ENCODE measurements at regions not wholly inside any gene's neighbourhood (a gene's known extent, or its start where the extent isn't known, plus 50 kb on each side); places are given as distances from the start of the nearest gene placed in this dataset.
A peak's percentile ranks its signal among the peaks of the same experiment; 100 is the strongest.

DNA sequence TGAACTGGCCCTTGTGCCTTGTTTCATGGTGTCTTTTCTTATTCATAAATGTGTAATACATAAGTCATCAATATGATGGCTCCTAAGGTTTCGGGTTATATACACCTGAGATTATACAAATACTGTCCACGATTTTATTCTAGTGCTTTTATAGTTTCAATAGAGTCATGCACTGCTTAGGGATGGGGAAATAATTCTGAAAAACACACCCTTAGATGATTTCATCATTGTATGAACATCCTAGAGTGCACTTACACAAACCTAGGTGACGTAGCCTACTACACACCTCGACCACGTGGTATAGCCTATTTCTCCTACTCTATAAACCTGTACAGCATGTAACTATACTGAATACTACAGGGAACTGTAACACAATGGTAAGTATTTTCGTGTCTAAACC is 988.8 kb upstream of the NR2F2 start:
- no peak overlapping the region for H2BK5ac ChIP-seq (ENCODE audit: low read length)
- no peak overlapping the region for H2AK5ac ChIP-seq (ENCODE audit: low read length)
- no peak overlapping the region for H3K9ac ChIP-seq (ENCODE audit: low read length)
- no peaks in the 10 kb centered on the region for H3K79me2 ChIP-seq (ENCODE audit: control insufficient read depth, insufficient read depth, low read length)
- H2BK120ac ChIP-seq (ENCODE audit: low read depth, low read length): no peak overlapping the region
- H3K56ac ChIP-seq (ENCODE audit: low read length): no peak overlapping the region
- WGBS (ENCODE audit: extremely low coverage, insufficient coverage, low lambda C conversion rate): no CpG with 5 or more reads among the region's 6 CpGs
- no peak overlapping the region for H4K5ac ChIP-seq (ENCODE audit: low read length)
- DNase-seq: no peak
- no peak overlapping the region for H4K8ac ChIP-seq (ENCODE audit: low read depth, low read length)
- no peaks in the 10 kb centered on the region for H3K27me3 ChIP-seq (ENCODE audit: insufficient read depth, low read length, poor library complexity)
- H3K4ac ChIP-seq (ENCODE audit: low read depth, low read length): no peak overlapping the region
- no peak overlapping the region for H3K18ac ChIP-seq (ENCODE audit: low read length)
- no peaks in the 10 kb centered on the region for H3K79me1 ChIP-seq (ENCODE audit: low read length)
- H2BK15ac ChIP-seq (replicated peaks; ENCODE audit: low read depth): no peak overlapping the region
- H3K27ac ChIP-seq (ENCODE audit: low read depth, low read length): no peak overlapping the region
- no peak overlapping the region for H3K4me2 ChIP-seq (ENCODE audit: low read length)
- H3K4me1 ChIP-seq (ENCODE audit: control insufficient read depth, low read depth, low read length): no peaks in the 10 kb centered on the region
- no peak overlapping the region for H3K4me3 ChIP-seq (ENCODE audit: low read length)
- H3K23ac ChIP-seq (ENCODE audit: low read length): no peak overlapping the region
- H3K36me3 ChIP-seq (ENCODE audit: control insufficient read depth, insufficient read depth, low read length): no peaks in the 10 kb centered on the region

DNA sequence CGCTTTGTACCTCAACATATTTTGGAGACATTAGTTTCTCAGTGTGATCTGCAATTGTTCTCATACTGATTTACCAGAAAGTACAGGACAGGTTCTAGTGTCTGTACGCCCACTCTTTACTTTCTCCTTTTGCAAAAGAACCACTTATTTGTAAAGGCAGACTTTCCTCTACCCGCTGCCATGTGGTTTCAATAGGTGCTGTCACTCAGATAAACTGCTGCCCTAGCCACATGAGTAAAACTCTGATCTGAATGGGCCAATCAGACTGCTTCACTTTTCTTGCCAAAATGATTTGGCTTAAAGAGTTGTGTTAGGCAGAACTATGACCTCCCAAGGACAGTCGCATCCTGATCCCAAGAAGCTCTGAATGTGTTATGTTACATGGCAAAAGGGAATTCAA is 984.6 kb upstream of the NR2F2 start:
- Histone ChIP-seq H2BK15ac (replicated peaks; ENCODE audit: low read depth) (no peak overlapping the region), H3K27me3 (ENCODE audit: insufficient read depth, low read length, poor library complexity) (no peaks in the 10 kb centered on the region), H2BK5ac (ENCODE audit: low read length) (no peak overlapping the region), H4K8ac (ENCODE audit: low read depth, low read length) (no peak overlapping the region), H3K23ac (ENCODE audit: low read length) (no peak overlapping the region), H3K9ac (ENCODE audit: low read length) (no peak overlapping the region), H3K27ac (ENCODE audit: low read depth, low read length) (no peak overlapping the region), H3K4me2 (ENCODE audit: low read length) (no peak overlapping the region), H4K5ac (ENCODE audit: low read length) (no peak overlapping the region), H3K79me2 (ENCODE audit: control insufficient read depth, insufficient read depth, low read length) (no peaks in the 10 kb centered on the region), H2BK120ac (ENCODE audit: low read depth, low read length) (no peak overlapping the region), H2AK5ac (ENCODE audit: low read length) (no peak overlapping the region), H3K4ac (ENCODE audit: low read depth, low read length) (no peak overlapping the region), H3K79me1 (ENCODE audit: low read length) (no peaks in the 10 kb centered on the region), H3K56ac (ENCODE audit: low read length) (no peak overlapping the region), H3K4me3 (ENCODE audit: low read length) (no peak overlapping the region), H3K18ac (ENCODE audit: low read length) (no peak overlapping the region), H3K36me3 (ENCODE audit: control insufficient read depth, insufficient read depth, low read length) (no peaks in the 10 kb centered on the region), H3K4me1 (ENCODE audit: control insufficient read depth, low read depth, low read length) (peaks cover 2% of the 10 kb centered on the region)
- DNase-seq: no peak
- no CpG with 5 or more reads among the region's 4 CpGs for WGBS (ENCODE audit: extremely low coverage, insufficient coverage, low lambda C conversion rate)

DNA sequence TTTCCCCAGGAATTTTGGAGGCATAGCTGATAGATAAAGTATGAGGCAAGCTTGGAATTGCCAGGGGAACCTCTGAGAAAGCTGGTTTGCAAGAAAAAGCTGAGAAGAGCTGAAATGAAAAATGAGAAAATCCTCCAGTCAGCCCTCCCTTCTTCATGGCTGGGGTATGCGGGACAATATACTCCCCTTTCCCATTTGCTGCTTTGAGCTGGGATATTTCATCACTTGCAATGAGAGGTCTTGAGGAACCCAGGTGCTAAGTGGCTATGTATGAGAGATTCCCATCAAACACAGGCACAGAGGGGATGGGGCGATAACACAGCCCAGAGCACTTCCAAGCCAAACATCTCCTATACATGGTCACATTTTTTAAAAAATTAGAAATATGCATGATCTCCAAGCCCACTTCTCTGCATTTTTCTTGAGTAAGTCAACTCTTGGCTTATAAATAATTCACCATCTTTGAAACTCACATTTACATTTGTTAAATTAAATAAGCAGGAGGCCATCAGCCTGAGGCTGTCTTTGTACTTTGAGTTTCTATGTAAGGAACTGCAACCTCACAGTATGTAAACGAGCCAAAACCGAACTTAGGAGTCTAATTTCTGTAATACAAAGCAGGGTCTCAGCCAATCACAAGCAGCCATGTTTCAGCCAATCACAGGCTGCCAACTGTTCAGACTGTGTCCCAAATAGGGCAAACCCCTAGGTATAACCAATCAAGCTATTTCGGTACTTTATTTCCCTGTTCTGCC is 983.6 kb upstream of the NR2F2 start:
- no peak for DNase-seq
- no peak overlapping the region for H3K4ac ChIP-seq (ENCODE audit: low read depth, low read length)
- H3K27me3 ChIP-seq (ENCODE audit: insufficient read depth, low read length, poor library complexity): no peaks in the 10 kb centered on the region
- H3K79me2 ChIP-seq (ENCODE audit: control insufficient read depth, insufficient read depth, low read length): no peaks in the 10 kb centered on the region
- no peak overlapping the region for H3K27ac ChIP-seq (ENCODE audit: low read depth, low read length)
- no peak overlapping the region for H4K5ac ChIP-seq (ENCODE audit: low read length)
- peaks cover 2% of the 10 kb centered on the region for H3K4me1 ChIP-seq (ENCODE audit: control insufficient read depth, low read depth, low read length)
- H3K9ac ChIP-seq (ENCODE audit: low read length): no peak overlapping the region
- no peak overlapping the region for H2BK120ac ChIP-seq (ENCODE audit: low read depth, low read length)
- no peak overlapping the region for H3K4me3 ChIP-seq (ENCODE audit: low read length)
- H3K23ac ChIP-seq (ENCODE audit: low read length): no peak overlapping the region
- no CpG with 5 or more reads among the region's 5 CpGs for WGBS (ENCODE audit: extremely low coverage, insufficient coverage, low lambda C conversion rate)
- no peak overlapping the region for H3K56ac ChIP-seq (ENCODE audit: low read length)
- no peak overlapping the region for H4K8ac ChIP-seq (ENCODE audit: low read depth, low read length)
- H2AK5ac ChIP-seq (ENCODE audit: low read length): no peak overlapping the region
- no peak overlapping the region for H2BK15ac ChIP-seq (replicated peaks; ENCODE audit: low read depth)
- H3K18ac ChIP-seq (ENCODE audit: low read length): no peak overlapping the region
- no peak overlapping the region for H3K4me2 ChIP-seq (ENCODE audit: low read length)
- H2BK5ac ChIP-seq (ENCODE audit: low read length): no peak overlapping the region
- H3K36me3 ChIP-seq (ENCODE audit: control insufficient read depth, insufficient read depth, low read length): no peaks in the 10 kb centered on the region
- no peaks in the 10 kb centered on the region for H3K79me1 ChIP-seq (ENCODE audit: low read length)

DNA sequence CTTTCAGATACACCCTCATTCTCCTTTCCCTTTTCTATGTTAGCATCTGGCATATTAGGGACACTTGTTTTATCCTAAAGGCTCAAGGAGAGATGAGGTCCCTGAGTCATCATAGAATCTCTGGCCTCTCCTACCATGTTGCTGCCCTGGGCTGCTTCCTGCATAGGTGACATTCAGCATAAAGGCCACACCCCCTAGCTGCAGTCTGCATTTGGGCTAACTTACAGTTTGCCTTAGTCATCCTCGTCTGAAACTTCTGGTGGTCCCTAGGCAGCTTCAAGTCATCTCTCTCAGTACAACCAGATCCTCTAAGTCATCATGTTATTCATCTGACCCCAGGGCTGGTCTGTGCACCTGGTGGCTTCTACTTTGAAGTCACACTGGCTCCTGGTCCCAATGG is 982.7 kb upstream of the NR2F2 start:
- Histone ChIP-seq H3K23ac (ENCODE audit: low read length) (no peak overlapping the region), H3K4me2 (ENCODE audit: low read length) (no peak overlapping the region), H2BK120ac (ENCODE audit: low read depth, low read length) (no peak overlapping the region), H3K9ac (ENCODE audit: low read length) (no peak overlapping the region), H3K36me3 (ENCODE audit: control insufficient read depth, insufficient read depth, low read length) (no peaks in the 10 kb centered on the region), H2BK15ac (replicated peaks; ENCODE audit: low read depth) (no peak overlapping the region), H4K5ac (ENCODE audit: low read length) (no peak overlapping the region), H4K8ac (ENCODE audit: low read depth, low read length) (no peak overlapping the region), H3K18ac (ENCODE audit: low read length) (peak overlapping the region; percentile 20), H3K27ac (ENCODE audit: low read depth, low read length) (no peak overlapping the region), H2AK5ac (ENCODE audit: low read length) (no peak overlapping the region), H3K27me3 (ENCODE audit: insufficient read depth, low read length, poor library complexity) (no peaks in the 10 kb centered on the region), H3K56ac (ENCODE audit: low read length) (no peak overlapping the region), H3K4me1 (ENCODE audit: control insufficient read depth, low read depth, low read length) (peaks cover 2% of the 10 kb centered on the region), H2BK5ac (ENCODE audit: low read length) (no peak overlapping the region), H3K79me1 (ENCODE audit: low read length) (no peaks in the 10 kb centered on the region), H3K4me3 (ENCODE audit: low read length) (no peak overlapping the region), H3K79me2 (ENCODE audit: control insufficient read depth, insufficient read depth, low read length) (no peaks in the 10 kb centered on the region), H3K4ac (ENCODE audit: low read depth, low read length) (no peak overlapping the region)
- no CpG with 5 or more reads among the region's 1 CpG for WGBS (ENCODE audit: extremely low coverage, insufficient coverage, low lambda C conversion rate)
- peak; percentile 62 for DNase-seq

DNA sequence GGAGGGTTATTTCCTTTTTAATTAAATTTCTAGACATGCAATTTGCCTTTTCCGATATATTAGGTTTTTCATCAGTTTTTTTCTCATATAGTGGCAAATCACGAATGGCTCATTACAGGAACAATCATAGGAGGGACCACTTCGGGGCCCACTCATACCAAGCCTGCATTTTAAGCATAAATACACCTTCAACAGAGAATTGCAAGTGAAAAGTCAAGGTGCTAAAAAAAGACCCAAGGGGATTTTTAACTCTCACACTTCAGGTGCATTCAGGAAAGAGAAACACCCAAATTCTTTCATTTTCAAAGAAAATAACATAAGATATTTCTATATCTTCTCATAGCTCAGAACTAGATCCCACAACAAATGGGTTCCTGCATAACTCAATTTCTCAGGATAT is 979.6 kb upstream of the NR2F2 start:
- no peak overlapping the region for H3K23ac ChIP-seq (ENCODE audit: low read length)
- H2BK120ac ChIP-seq (ENCODE audit: low read depth, low read length): no peak overlapping the region
- H3K18ac ChIP-seq (ENCODE audit: low read length): no peak overlapping the region
- no peak overlapping the region for H2BK5ac ChIP-seq (ENCODE audit: low read length)
- H3K79me1 ChIP-seq (ENCODE audit: low read length): no peaks in the 10 kb centered on the region
- WGBS (ENCODE audit: extremely low coverage, insufficient coverage, low lambda C conversion rate): no CpG with 5 or more reads among the region's 3 CpGs
- no peaks in the 10 kb centered on the region for H3K27me3 ChIP-seq (ENCODE audit: insufficient read depth, low read length, poor library complexity)
- no peak for DNase-seq
- H3K27ac ChIP-seq (ENCODE audit: low read depth, low read length): no peak overlapping the region
- H3K79me2 ChIP-seq (ENCODE audit: control insufficient read depth, insufficient read depth, low read length): no peaks in the 10 kb centered on the region
- H2AK5ac ChIP-seq (ENCODE audit: low read length): no peak overlapping the region
- no peak overlapping the region for H3K4ac ChIP-seq (ENCODE audit: low read depth, low read length)
- no peak overlapping the region for H4K8ac ChIP-seq (ENCODE audit: low read depth, low read length)
- H3K4me3 ChIP-seq (ENCODE audit: low read length): no peak overlapping the region
- no peak overlapping the region for H3K4me2 ChIP-seq (ENCODE audit: low read length)
- H3K9ac ChIP-seq (ENCODE audit: low read length): no peak overlapping the region
- no peak overlapping the region for H4K5ac ChIP-seq (ENCODE audit: low read length)
- H3K56ac ChIP-seq (ENCODE audit: low read length): no peak overlapping the region
- H3K4me1 ChIP-seq (ENCODE audit: control insufficient read depth, low read depth, low read length): peaks cover 2% of the 10 kb centered on the region
- no peak overlapping the region for H2BK15ac ChIP-seq (replicated peaks; ENCODE audit: low read depth)
- no peaks in the 10 kb centered on the region for H3K36me3 ChIP-seq (ENCODE audit: control insufficient read depth, insufficient read depth, low read length)

DNA sequence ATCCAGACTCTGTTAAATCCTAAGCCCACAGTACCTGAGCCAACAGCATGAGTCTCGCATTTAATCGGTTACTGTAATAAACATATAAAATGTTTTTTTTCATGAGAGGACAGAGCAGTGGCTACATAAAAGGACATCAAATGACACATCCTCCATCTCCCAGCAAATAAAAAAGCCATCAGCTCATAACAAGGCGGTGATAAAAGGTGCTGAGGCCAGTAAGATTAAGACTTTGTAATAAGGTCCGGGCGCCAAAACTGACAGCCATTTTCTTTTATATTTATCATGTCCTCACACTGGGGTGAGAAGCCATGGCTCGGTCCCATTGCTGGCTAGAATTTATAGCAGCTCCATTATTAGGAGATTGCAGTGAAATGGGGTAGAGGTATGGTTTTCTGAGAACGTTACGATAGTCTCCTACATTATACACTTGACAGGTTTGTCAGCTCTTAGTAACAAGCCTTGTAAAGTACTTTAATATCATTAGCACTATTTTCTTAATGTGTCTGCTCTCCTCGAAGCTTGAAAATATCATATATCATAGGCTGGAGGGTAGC is 977.8 kb upstream of the NR2F2 start:
- Histone ChIP-seq H3K4ac (ENCODE audit: low read depth, low read length) (no peak overlapping the region), H3K23ac (ENCODE audit: low read length) (no peak overlapping the region), H4K5ac (ENCODE audit: low read length) (no peak overlapping the region), H3K18ac (ENCODE audit: low read length) (no peak overlapping the region), H3K56ac (ENCODE audit: low read length) (no peak overlapping the region), H2BK120ac (ENCODE audit: low read depth, low read length) (no peak overlapping the region), H3K27me3 (ENCODE audit: insufficient read depth, low read length, poor library complexity) (no peaks in the 10 kb centered on the region), H3K27ac (ENCODE audit: low read depth, low read length) (no peak overlapping the region), H3K9ac (ENCODE audit: low read length) (no peak overlapping the region), H3K4me1 (ENCODE audit: control insufficient read depth, low read depth, low read length) (peaks cover 2% of the 10 kb centered on the region), H3K79me1 (ENCODE audit: low read length) (no peaks in the 10 kb centered on the region), H2BK5ac (ENCODE audit: low read length) (no peak overlapping the region), H3K4me2 (ENCODE audit: low read length) (no peak overlapping the region), H2AK5ac (ENCODE audit: low read length) (no peak overlapping the region), H4K8ac (ENCODE audit: low read depth, low read length) (no peak overlapping the region), H2BK15ac (replicated peaks; ENCODE audit: low read depth) (no peak overlapping the region), H3K4me3 (ENCODE audit: low read length) (no peak overlapping the region), H3K79me2 (ENCODE audit: control insufficient read depth, insufficient read depth, low read length) (no peaks in the 10 kb centered on the region), H3K36me3 (ENCODE audit: control insufficient read depth, insufficient read depth, low read length) (no peaks in the 10 kb centered on the region)
- whole genome bisulfite sequencing (ENCODE audit: extremely low coverage, insufficient coverage, low lambda C conversion rate): no CpG with 5 or more reads among the region's 9 CpGs
- DNase-seq: no peak
